Stimulated activated CD8-positive, alpha-beta memory T cell treated with anti-CD3 and anti-CD28 coated beads, Interleukin-15, amount 100 ng/mL, for 48 hours (primary cell): ENCODE measurements at regions not wholly inside any gene's neighbourhood (a gene's known extent, or its start where the extent isn't known, plus 50 kb on each side); places are given as distances from the start of the nearest gene placed in this dataset.
"Not testable (repeated sequence)": the region's sequence is repeated elsewhere in the genome, so short reads cannot be mapped to it uniquely, and the experiment has no call there.

Experiments
- DNase-seq, 2 donors: peaks; one replicate each; pipeline ENCODE4 v3.0.0-alpha.2; 2020; ENCODE audit warnings: low read depth in 2 of 2

DNA sequence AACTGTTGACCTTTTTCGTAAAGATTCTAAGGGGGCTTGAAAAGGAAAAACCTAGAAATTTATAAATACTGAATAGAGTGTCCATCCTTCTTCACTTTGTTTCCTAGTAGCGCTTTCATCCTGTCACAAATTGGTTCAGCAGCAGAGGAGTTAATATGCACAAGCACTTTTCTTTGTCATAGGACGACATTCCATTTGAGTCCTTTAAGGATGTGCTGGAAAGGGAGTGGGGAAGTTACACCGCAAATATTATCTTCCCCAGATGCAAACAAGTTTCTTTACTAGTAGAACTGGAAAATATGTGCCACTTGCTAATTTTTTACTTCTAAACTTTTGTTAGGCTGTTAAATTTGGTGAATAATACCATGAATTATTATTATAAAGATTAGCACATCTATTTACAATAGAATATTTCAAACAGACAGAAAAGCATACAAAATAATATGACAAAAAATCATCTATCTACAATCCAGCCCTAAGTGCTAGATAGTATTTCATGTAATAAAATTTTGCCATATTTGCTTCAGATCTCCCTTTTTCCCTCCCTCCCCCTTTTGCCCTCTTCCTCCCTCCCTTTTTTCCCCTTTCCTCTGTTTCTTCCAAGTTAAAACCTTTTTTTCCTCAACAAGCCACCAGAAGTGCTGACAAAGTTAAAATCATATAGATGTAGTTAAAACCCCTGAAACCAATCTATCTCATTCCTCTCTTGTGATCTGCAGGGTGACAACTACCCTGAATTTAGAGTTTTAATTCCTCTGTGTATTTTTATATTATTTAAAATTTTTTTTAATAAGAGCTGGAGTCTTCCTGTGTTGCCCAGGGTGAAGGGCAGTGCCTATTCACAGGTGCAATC lies 50.5 kb upstream of the MAP4K3 start:
- DNase-seq: no peak

DNA sequence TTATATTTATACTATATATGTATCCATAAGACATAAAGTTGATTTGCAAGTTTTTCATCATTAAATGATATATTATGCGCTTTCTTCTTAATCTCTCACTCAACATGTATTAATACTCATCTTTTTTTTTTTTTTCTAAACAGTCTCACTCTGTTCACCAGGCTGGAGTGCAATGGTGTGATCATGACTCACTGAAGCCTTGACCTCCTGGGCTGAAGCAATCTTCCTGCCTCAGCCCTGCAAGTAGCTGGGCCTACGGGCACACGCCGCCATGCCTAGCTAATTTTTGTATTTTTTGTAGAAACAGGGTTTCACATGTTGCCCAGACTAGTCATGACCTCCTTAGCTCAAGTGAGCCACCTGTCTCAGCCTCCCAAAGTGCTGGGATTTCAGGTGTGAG lies 51.4 kb upstream of the MAP4K3 start:
- DNase-seq: no peak

DNA sequence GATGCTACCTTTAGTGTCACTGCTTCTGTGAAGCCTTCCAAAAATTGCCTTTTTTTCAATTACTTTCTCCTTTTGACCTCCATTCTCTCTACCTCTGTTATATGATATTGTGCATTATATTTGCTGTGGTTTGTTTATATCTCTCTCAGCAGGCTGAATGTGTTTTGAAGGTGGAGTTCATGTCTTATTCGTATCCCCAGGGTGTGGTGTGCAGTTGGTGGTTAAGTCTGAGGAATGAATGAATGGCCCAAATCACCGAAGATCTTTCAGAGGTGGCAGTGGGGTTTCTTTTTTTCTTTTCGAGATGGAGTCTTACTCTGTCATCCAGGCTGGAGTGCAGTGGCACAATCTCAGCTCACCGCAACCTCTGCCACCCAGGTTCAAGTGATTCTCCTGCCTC lies 53.5 kb upstream of the MAP4K3 start:
- DNase-seq: no peak

DNA sequence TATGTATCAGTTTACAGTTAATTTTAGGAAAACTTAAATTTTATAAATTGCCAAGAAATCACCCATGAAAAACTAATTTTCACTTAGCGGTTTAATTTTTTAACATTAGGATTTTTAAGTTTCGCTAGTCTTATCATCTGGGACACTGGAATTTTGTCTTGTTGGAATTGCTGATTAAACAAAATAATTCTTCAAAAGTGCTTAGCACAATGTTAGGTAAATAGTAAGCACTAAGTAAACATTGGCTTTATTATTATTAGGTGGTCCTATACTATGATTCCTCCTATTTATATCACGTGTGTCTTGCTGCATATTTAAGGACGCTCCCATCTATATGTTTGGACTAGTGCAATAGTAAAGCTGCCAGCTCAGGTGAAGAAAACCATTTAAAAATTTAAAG lies 54.6 kb upstream of the MAP4K3 start:
- DNase-seq: no peak

DNA sequence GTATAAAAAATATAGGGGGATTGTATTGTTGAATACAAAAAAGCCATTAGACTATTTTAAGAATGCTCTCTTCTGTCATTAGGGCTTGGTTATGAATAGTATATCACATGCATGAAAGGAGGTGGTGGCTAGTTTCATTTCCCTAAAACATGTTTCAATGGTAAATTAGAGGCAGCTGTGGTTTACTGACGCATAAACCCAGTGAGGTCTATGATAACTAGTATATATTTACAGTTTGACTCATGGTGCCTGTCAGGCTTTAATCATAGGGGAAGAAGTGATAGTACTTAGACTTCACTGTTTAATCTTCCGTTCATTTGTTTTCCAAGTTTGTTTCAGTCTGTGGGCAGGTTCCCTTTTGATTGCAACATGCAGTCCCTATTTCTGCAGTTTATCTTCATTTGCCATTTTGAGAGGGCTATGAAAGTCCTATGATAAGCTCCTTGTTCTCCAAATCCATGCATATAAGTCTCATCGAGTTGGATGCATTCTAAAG lies 55.1 kb upstream of the MAP4K3 start:
- DNase-seq: peak in 1 of 2 donors; percentile 14

DNA sequence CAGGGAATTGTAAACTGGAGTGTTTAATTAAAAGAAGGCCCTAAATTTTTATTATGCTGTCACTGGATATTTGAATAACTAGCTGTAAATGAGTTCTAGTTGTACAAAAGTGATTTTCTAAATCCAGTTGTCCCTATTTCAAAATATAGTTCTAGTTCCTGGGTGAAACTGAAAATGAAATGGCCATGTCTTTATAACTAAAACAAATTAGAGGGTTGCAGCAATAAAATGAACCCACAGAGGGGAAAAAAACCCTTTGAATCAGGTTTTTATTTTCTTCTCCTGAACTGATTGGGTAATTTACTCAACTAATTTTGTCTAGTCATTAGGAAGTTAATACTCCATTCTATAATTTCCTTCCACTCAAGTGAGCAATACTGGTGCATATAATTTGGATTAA lies 55.6 kb upstream of the MAP4K3 start:
- DNase-seq: no peak

DNA sequence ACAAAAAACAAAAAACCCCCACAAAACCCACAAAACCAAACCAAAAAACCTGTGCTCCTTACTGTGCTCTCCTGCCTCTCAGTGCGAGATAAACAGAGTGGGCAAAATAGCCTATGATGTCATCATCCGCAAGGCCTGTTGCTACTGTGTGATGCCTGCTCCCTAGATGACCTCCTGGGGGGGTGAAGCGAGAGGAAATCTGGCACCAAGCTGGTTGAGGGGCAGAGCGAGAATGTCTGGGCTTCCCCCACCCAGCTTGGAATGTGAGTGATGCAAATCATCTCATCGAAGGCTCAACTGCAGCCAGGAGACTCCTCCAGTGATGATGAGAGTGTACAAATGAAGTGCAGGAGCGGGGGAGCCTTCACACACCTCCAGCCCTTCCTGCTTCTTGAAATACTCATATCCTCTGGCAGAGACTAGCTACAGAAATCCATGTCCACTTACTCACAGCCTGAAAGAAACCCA lies 57.7 kb upstream of the MAP4K3 start:
- peak in 1 of 2 donors; percentile 13 for DNase-seq

DNA sequence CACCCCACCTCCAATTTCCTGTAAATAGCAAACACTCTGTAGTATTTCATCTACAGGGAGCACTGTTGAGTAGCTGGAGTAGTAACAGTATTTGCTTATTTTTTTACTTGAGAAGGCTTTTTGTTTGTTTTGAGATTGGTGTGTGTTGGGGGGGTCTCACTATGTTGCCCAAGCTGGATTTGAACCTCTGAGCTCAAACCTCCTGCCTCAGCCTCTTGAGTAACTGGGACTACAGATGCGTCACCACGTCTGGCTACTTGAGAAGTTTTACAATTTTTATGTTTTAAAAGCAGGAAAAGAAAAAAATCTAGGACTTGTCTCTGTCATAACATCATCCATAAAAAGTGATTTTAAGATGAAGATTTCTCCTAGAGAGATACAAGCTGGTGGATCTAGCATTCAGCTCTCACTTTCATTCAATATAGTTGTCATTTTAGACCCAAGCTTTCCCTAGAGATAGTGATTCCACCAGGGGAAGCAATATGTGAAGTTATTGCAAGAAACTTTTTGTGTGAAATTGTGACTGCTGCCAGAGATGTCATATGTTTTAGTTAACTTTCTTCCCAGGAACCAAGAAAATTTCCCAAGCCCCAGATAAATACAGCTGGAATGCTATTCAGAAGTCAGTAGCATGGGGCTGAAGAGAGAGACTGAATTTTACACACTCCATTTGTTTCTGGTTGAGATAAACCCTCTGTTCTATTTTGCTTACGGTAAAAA lies 60.2 kb upstream of the MAP4K3 start:
- no peak for DNase-seq

DNA sequence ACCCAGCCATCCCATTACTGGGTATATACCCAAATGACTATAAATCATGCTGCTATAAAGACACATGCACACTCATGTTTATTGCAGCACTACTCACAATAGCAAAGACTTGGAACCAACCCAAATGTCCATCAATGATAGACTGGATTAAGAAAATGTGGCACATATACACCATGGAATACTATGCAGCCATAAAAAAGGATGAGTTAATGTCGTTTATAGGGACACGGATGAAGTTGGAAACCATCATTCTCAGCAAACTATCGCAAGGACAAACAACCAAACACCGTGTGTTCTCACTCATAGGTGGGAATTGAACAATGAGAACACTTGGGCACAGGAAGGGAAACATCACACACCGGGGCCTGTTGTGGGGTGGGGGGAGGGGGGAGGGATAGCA lies 61.1 kb upstream of the MAP4K3 start:
- not testable (repeated sequence) for DNase-seq

DNA sequence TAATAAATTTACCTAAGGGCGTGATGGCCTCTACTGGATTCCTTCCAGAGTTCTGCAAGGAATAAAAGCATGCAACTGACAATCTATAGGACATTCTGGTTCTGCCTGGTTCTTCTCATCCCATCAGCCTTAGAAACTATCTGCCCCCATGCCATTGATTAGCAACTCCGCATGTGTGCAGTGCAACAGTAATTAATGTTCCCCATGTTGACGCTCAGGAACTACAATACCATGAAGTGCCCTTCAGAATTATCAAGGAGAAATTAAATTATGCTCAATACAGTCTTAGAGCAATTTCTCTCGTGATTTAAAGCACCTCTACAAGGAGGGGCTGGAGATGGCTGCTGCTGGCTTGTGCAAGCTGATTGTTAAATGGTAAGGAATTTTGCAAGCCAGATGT lies 61.7 kb upstream of the MAP4K3 start:
- DNase-seq: no peak

DNA sequence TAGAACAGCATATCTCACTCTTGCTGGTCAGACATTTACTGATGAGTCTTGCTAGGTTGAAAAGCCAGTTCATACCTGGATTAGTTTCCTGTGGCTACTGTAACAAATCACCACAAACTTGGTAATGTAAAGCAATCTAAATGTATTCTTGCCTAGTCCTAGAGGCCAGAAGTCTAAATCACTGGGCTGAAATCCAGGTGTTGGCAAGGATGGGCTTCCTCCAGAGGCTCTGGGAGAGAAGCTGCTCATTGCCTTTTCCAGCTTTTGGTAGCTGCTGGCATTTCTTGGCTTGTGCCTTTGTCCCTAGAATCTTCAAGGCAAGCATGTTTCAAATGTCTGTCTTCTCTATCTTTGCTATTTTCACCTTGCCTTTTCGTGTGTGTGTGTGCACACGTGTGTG lies 62.3 kb upstream of the MAP4K3 start:
- DNase-seq: no peak

DNA sequence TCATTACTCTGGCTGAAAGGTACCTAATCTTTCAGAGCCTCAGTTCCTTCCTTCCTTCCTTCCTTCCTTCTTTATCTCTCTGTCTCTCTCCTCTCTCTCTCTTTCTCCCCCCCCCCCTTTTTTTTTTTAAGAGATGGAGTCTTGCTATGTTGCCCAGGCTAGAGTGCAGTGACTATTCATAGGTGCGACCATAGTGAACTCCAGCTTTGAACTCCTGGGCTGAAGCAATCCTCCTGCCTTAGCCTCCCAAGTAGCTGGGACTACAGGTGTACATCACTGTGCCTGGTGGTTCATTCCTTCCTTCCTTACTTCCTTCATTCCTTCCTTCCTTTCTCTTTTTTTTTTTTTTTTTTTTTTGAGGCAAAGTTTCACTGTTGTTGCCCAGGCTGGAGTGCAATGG lies 64.3 kb upstream of the MAP4K3 start:
- DNase-seq: no peak

DNA sequence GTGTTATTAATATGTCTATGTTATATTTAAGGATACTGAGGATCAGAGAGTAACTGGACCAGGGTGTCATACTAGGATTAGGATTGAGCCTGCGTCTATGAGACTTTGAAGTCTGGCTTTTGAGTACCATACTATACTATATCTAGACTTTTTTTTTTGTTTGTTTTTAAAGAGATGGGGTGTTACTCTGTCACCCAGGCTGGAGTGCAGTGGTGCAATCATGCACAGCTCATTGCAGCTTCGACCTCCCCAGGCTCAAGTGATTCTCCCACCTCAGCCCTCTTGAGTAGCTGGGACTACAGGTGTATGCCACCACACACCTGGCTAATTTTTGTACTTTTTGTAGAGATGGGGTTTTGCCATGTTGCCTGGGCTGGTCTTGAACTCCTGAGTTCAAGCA lies 66.2 kb upstream of the MAP4K3 start:
- DNase-seq: no peak

DNA sequence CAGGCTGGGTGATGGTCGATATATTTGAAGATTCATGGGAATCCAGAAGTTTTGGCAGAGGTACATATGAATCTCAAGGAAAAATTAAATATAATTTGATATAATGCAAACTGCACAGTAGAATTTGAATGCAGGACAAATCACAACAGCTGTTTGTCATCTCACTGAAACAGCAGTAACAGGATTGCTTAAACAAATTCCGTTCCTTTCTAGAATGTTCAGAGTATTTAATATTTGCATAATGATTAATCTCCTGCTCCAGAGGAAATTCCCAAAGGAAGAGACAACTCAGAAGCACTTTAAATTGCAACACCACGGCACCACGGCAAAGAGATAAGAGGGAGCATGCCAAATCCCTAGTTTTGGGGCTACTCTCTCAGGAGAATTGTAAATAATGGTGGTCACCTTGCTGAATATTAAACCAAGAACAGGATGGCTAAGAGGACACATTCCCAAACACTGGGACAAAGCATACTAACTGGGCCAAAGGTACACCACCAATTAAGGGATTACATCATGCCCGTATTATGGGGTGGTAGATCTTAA lies 67.8 kb upstream of the MAP4K3 start:
- DNase-seq: no peak

DNA sequence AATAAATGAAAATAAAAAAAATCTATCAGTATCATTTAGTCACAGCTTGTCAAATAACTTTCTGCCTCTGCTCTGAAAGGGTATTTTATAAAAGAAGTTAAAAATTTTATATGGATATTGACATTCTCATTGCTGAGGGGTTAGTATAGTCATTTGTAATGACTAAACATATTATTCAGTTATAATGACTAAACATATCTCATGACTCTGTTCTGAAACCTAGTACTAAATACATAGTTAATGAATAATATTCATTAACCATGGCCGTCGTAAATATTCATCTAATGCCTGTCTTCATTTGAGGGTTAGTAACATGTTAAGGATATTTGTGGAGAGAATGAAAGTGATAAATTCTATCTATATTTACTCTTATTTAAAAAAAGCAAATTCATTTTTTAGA lies 69.1 kb upstream of the MAP4K3 start:
- no peak for DNase-seq

DNA sequence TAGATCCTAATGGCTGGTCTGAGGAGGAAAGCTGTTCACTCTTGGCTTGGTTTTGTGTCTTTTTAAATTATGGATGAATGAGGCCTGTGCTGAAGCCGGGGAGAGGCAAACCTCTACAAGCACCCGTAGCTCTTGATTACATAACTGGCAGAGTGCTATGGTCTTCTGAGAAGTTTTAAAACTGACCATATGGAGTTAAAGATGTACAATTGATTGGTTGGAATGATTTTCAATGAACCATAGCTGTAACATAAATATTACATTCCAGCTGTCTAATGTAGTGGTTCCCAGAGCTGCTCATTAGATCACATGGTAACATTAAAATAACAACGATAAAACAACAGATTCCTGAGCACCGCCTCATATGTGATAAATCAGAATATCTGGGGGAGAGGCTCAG lies 71.1 kb upstream of the MAP4K3 start:
- no peak for DNase-seq

DNA sequence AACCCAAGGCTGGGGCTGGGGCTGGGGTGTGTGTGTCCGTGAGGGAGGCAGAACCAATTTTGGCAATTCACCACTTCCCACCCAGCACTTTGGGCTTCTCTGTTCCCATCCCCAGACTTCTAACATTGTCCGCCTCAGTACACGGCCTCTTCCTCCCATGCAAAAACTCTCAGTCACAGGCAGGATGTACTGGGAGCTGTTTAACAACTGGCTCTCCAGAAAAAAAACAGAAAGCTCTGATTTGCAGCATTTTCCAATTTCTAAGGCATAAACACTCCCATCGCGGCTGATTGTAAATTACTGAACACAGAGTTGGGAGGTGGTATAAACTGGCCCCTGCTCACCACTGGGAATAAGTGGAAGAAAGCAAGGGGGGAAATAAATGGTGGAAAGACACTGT lies 73.1 kb upstream of the MAP4K3 start:
- no peak for DNase-seq

DNA sequence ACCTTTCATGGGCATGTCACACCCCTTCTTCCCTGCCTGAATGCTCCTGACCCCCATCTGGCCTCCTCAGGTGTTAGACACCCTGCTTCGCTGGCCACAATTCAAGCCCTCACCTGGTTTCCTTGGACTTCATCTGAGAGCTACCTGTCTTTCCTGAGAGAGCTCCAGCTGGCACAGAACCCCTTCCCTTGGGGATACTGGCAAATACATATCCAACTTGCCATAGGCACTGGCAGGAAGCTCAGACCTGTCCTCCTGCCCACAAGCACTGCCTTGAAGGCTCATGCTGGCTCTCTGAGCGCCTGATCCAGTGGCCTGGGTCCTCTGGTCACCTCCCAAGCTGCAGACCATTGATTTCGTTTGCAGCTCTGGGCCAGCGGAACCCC lies 74.1 kb upstream of the MAP4K3 start:
- no peak for DNase-seq

DNA sequence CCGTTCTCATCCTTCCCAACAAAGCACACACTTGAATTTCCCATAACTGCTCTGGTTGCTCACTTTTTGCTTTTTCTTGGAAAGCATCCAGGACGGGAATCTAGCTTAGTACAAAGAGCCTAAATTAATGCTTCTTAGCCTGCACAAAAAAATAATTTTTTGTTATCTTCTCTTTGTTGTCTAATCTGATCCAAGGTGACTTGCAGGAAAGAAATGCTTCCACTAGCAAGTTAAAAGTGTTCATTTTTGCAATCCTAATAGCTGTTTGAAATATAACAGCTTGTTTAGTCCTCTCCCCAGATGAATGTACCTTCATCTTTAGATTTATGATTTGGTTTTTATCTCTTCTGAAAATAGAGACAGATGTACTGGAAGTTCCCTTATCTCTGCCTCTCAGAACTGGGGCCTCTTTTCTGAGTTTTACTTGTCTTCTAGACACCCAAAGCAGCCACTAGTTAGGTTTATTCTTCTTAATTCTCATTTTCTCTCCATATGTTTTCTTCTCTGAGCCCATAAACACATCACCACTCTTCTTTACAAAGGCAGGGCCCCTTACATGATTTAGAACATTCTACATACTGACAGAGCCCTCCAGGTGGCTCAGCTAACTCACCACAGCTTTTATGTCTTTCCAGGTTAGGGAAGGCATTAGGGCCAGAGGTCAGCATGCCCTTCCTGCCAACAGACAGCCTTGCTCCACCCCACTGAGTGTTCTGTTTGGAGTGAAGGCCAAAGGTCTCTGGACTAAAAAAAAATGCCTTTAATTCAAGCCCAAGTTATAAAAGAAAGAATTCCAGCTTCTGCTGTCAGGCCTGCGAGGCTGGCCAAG lies 74.7 kb upstream of the MAP4K3 start:
- no peak for DNase-seq

DNA sequence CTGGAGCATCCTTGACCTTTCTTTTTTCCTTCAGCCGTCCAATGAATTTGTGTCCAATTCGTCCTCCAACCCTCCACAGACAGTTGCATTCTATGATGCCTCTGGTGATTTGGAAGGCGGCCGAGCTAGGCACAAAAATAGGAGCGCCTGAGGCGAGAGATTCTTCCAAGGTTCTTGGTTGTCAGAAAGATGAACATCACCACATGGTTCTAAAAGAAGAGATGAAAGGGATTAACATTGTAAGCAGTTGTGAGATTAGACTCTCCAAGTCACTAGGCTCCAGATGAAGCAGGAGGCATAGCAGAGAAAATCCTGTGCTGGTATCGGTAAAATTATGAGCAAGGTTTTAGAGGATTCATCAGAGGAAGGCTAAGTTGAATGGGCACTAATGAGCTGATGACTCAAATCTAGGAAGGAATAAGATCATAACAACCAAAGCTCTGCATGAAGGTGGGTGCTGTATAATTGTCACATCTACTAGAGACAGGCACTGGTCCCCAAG lies 75.4 kb upstream of the MAP4K3 start:
- DNase-seq: no peak

DNA sequence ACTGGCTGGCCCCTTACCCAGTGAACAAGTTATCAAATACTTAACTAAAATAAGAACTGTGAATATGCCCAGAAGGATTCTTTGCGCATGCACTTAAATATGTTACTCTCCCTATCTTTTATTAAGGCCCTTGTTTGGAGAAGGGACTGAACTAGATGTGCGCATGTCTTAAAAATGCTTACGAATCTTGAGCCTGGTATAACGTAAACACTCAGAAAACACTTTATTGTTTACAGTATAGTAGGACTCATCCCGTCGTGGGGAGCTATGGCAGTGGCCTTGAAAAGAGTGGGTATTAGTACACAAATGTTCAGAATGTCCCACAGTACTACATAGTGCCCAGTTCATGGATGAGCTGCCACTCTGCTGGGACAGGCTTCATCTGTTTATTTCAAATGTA lies 75.9 kb upstream of the MAP4K3 start:
- DNase-seq: no peak

DNA sequence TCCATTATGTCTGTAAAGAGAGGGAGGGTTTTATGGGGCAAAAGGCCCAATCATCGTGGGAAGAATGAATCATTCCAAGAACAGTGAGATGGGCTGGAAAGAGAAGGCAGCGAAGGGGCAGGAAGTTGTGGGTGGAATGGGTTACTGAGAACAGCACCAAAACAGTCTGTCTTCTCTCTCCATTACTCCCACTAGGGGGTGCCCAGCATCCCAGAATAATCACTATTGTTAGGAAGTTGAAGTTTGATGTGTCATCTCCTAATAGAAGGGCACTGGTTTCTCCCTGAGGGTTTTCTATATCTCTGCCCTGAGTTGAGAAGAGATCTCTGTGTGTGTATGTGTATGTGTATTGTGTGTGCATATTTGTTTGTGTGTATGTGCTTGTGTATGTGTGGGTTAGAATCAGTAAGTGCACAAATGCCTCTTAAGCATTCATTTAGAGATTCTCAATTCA lies 76.6 kb upstream of the MAP4K3 start:
- peak; percentile 57 to 63 for DNase-seq
